K562 (cell line): ENCODE measurements at regions not wholly inside any gene's neighbourhood (a gene's known extent, or its start where the extent isn't known, plus 50 kb on each side); places are given as distances from the start of the nearest gene placed in this dataset.

ENCODE experiments used
- ATAC-seq: fragments of 200-7000 bp; cut with Tn5 transposase; 3 replicates; pipeline ENCODE4 v1.9.1; 2020; ENCODE audit warnings: moderate library complexity
- BruUV-seq: library from RNA; stranded (reverse); fragments of 400-500 nt; replicated peaks from 2 replicates; lab custom pipeline; 2021; lab: Mats Ljungman, UMichigan
- CTCF ChIA-PET: fragments of 300-600 bp; formaldehyde crosslinking; extraction: SDS; loops from one replicate; lab custom pipeline; 2021; ENCODE audit warnings: low intra/inter-chr PET ratio; lab: Yijun Ruan, JAX
- POLR2A ChIA-PET: fragments of 300-600, 350-650 bp; sonication (Branson Sonifier 250); formaldehyde crosslinking; extraction: SDS; loops from one replicate; lab custom pipeline; 2021; ENCODE audit warnings: antibody characterized with exemption, inconsistent platforms; lab: Yijun Ruan, JAX
- DNase-seq, 4 experiments: peaks; one replicate each; pipeline versions ENCODE4 v3.0.0 to v3.0.0-alpha.2; 2011 to 2018; ENCODE audit warnings: low spot score in 3 of 4, mixed read lengths in 3 of 4; ENCODE audit errors: extremely low read depth in 1 of 4
- FAIRE-seq: peaks from 2 replicates; lab custom pipeline; 2011; peaks lifted over from hg19 to GRCh38; lab: Jason Lieb, UNC
- H2AFZ ChIP-seq: 2 replicates; pipeline ENCODE4 v1.6.0; 2011; ENCODE audit warnings: low read depth, low read length, control low read depth, inconsistent platforms
- H3K27ac ChIP-seq: fragments of 200-600 bp; 3 replicates; pipeline ENCODE4 v1.8.0; 2011; ENCODE audit warnings: low read depth, mild to moderate bottlenecking, control low read depth, inconsistent platforms, low read length, moderate library complexity, mixed read lengths; ENCODE audit errors: extremely low read depth
- H3K27me3 ChIP-seq, 2 experiments: fragments of 300-600 bp in 1 of 2; 2 replicates in 1 of 2; 3 replicates in 1 of 2; pipeline versions ENCODE4 v1.6.0 to v1.8.0; 2011; ENCODE audit warnings: inconsistent platforms in 2 of 2, low read length in 2 of 2, mild to moderate bottlenecking in 1 of 2, mixed read lengths in 1 of 2, moderate library complexity in 1 of 2; ENCODE audit not compliant: control insufficient read depth in 2 of 2, insufficient read depth in 2 of 2
- H3K36me3 ChIP-seq: fragments of 300-600 bp; 3 replicates; pipeline ENCODE4 v1.8.0; 2011; ENCODE audit warnings: mild to moderate bottlenecking, low read length, inconsistent platforms; ENCODE audit not compliant: control insufficient read depth, insufficient read depth
- H3K4me1 ChIP-seq, 2 experiments: fragments of 200-600 bp in 1 of 2; replicated peaks in 1 of 2; 2 replicates in 1 of 2; 3 replicates in 1 of 2; pipeline versions ENCODE4 v1.5.1 to v1.8.0; 2011; ENCODE audit warnings: inconsistent platforms in 2 of 2, low read length in 2 of 2, mild to moderate bottlenecking in 1 of 2, mixed read lengths in 1 of 2, moderate library complexity in 1 of 2; ENCODE audit not compliant: control insufficient read depth in 2 of 2, insufficient read depth in 2 of 2
- H3K4me2 ChIP-seq: 2 replicates; pipeline ENCODE4 v1.6.1; 2011; ENCODE audit warnings: low read length, control low read depth, inconsistent platforms, mixed read lengths; ENCODE audit not compliant: insufficient read depth
- H3K4me3 ChIP-seq: fragments of 200-600 bp; sonication (generic), shearing (Covaris generic); 2 replicates; pipeline ENCODE4 v1.5.1; 2016; ENCODE audit warnings: control low read depth, inconsistent platforms
- H3K79me2 ChIP-seq: fragments of 200-600 bp; 3 replicates; pipeline ENCODE4 v1.8.0; 2011; ENCODE audit warnings: low read length, inconsistent platforms; ENCODE audit not compliant: control insufficient read depth, insufficient read depth
- H3K9ac ChIP-seq, 2 experiments: 2 replicates each; pipeline versions ENCODE4 v1.6.0 to v1.6.1; 2011; ENCODE audit warnings: low read depth in 2 of 2, low read length in 2 of 2, control low read depth in 1 of 2, inconsistent platforms in 1 of 2, mild to moderate bottlenecking in 1 of 2, mixed read lengths in 1 of 2; ENCODE audit not compliant: insufficient read depth in 1 of 2
- H3K9me1 ChIP-seq: one replicate; pipeline ENCODE4 v1.6.0; 2011; ENCODE audit warnings: inconsistent platforms, mild to moderate bottlenecking, low read length, moderate library complexity; ENCODE audit not compliant: control insufficient read depth, insufficient read depth
- H3K9me3 ChIP-seq: replicated peaks from 2 replicates; pipeline ENCODE4 v1.5.1; 2011; ENCODE audit warnings: low read depth, low read length, inconsistent platforms; ENCODE audit not compliant: control insufficient read depth, insufficient read depth
- H4K20me1 ChIP-seq: replicated peaks from 2 replicates; pipeline ENCODE4 v1.6.1; 2011; ENCODE audit warnings: low read length, inconsistent platforms, mixed read lengths; ENCODE audit not compliant: control insufficient read depth, insufficient read depth
- CBFA2T2 ChIP-seq: fragments of 450-650 bp; conservative IDR thresholded peaks from 2 replicates; pipeline ENCODE4 v1.6.1; 2017; ENCODE audit warnings: mild to moderate bottlenecking
- MGA ChIP-seq: fragments of 450-650 bp; IDR thresholded peaks from 2 replicates; pipeline ENCODE4 v1.6.1; 2016; ENCODE audit warnings: mild to moderate bottlenecking, moderate library complexity
- NR2C2 ChIP-seq, 2 experiments: fragments of 200-800 bp in 1 of 2; sonication (Bioruptor generic) in 1 of 2; sonication (generic) in 1 of 2; formaldehyde crosslinking in 1 of 2; IDR thresholded peaks; 2 replicates each; pipeline versions ENCODE4 v1.6.1 to v1.8.0; 2016 to 2022; ENCODE audit warnings: mild to moderate bottlenecking in 1 of 2, missing compliant biosample characterization in 1 of 2, missing genetic modification characterization in 1 of 2, missing genetic modification reagents in 1 of 2
- SP1 ChIP-seq: sonication (generic); formaldehyde crosslinking; IDR thresholded peaks from 2 replicates; pipeline ENCODE4 v1.8.1; 2022; ENCODE audit warnings: mild to moderate bottlenecking, missing genetic modification reagents
- ZNF592 ChIP-seq: fragments of 450-650 bp; IDR thresholded peaks from 2 replicates; pipeline ENCODE4 v1.6.1; 2017; ENCODE audit warnings: antibody characterized with exemption, mild to moderate bottlenecking
- WGBS: fragments of 100-300 bp; shearing (Covaris generic); methylation state at CpG from one replicate; pipeline ENCODE4 v1.1.6; 2016; ENCODE audit warnings: low coverage, mixed read lengths; ENCODE audit not compliant: insufficient coverage; ENCODE audit errors: missing lambda C conversion rate; 5-methylcytosine and 5-hydroxymethylcytosine counted together
- in situ Hi-C: fragments of 300-500 bp; cut with MboI; formaldehyde crosslinking; loops from 4 replicates; pipeline ENCODE4 v1.15.0; 2018; ENCODE audit warnings: inconsistent platforms, mixed read lengths
- intact Hi-C: fragments of 100-400 bp; cut with micrococcal nuclease; formaldehyde crosslinking; loops from 2 replicates; pipeline ENCODE4 v1.14.2; 2022

- 51% methylated on average over 6 of the region's 6 CpGs for WGBS
- ATAC-seq: no peak; the same call in none of the 3 replicates
- CTCF ChIA-PET: no interaction called here
- TF ChIP-seq MGA (peak; percentile 78), SP1 (CRISPR knock-in tag) (no peak), CBFA2T2 (no peak), ZNF592 (0 out of 2 replicates have a peak, but pooled peaks have one; percentile 14), NR2C2 (CRISPR knock-in tag; IDR thresholded peaks at IDR 0.05) (no peak), NR2C2 (tag; IDR thresholded peaks at IDR 0.05) (0 out of 2 replicates have a peak, but pooled peaks have one; percentile 34)
Observed at GRCh38 chr2:12168354-12168753, 421.9 kb downstream of the LPIN1 start.

More at GRCh38 chr2:12168354-12168753, 421.9 kb downstream of the LPIN1 start:
- peak overlapping the region; percentile 46; the same call in 1 of the 3 replicates for H3K27ac ChIP-seq
- peaks cover 12 to 17% of the 10 kb centered on the region in 2 experiments; a peak in 4 of 5 replicates for H3K4me1 ChIP-seq
- FAIRE-seq: no peak
- no peaks in the 10 kb centered on the region for H3K79me2 ChIP-seq
- no peak overlapping the region for H3K4me3 ChIP-seq
- no TSS peak for BruUV-seq
- H3K9me1 ChIP-seq: no peaks in the 10 kb centered on the region
- no peaks in the 10 kb centered on the region for H3K36me3 ChIP-seq
- DNase-seq: no peak
- in situ Hi-C loops: loop anchor here (25.0 kb wide), 1 partner anchor 544 kb away; the partner anchor contains the start of gene TRIB2
- peak overlapping the region in 1 of 2 experiments; percentile 37; a peak in 1 of 4 replicates for H3K9ac ChIP-seq
- no peak overlapping the region for H3K4me2 ChIP-seq
- no peaks in the 10 kb centered on the region for H4K20me1 ChIP-seq
- POLR2A ChIA-PET: interaction anchor here (0.8 to 1.3 kb wide), 2 partner anchors 15 to 222 kb away, joined by 3 read pairs; no protein-coding TSS in a partner anchor
- H2AFZ ChIP-seq: peak overlapping the region; percentile 64
- no peaks in the 10 kb centered on the region for H3K9me3 ChIP-seq
- intact Hi-C loops: loop anchor here (2.0 to 10.0 kb wide), 3 partner anchors 114 to 838 kb away; no protein-coding TSS in a partner anchor
- H3K27me3 ChIP-seq: no peaks in the 10 kb centered on the region
